ENCODE measurements at regions not wholly inside any gene's neighbourhood (a gene's known extent, or its start where the extent isn't known, plus 50 kb on each side); places are given as distances from the start of the nearest gene placed in this dataset.

GRCh38 chr12:97275256-97275655 is 187.3 kb upstream of the RMST start (continued):
- TF ChIP-seq SOX6 (IDR thresholded peaks at IDR 0.05) (no peak), SOX6 (CRISPR knock-in tag; IDR thresholded peaks at IDR 0.05) (0 out of 2 replicates have a peak, but pooled peaks have one; percentile 14), MLX (CRISPR knock-in tag; IDR thresholded peaks at IDR 0.05) (peak; percentile 88; the same call in 1 of the 2 replicates), MYC (CRISPR knock-in tag; IDR thresholded peaks at IDR 0.05; ENCODE audit: borderline replicate concordance) (no peak), SOX13 (IDR thresholded peaks at IDR 0.05) (no peak), SOX13 (CRISPR knock-in tag; conservative IDR thresholded peaks at IDR 0.05 in 1 of 2, IDR thresholded peaks at IDR 0.05 in 1 of 2) (peak in 1 of 2 experiments; percentile 32; a peak in 2 of 4 replicates), GABPB1 (CRISPR knock-in tag; IDR thresholded peaks at IDR 0.05) (0 out of 2 replicates have a peak, but pooled peaks have one; percentile 16), ZNF687 (CRISPR knock-in tag; IDR thresholded peaks at IDR 0.05) (0 out of 2 replicates have a peak, but pooled peaks have one; percentile 8), PATZ1 (CRISPR knock-in tag; IDR thresholded peaks at IDR 0.05) (peak; percentile 60; the same call in 1 of the 2 replicates)
